ENCODE measurements at regions not wholly inside any gene's neighbourhood (a gene's known extent, or its start where the extent isn't known, plus 50 kb on each side); places are given as distances from the start of the nearest gene placed in this dataset.
A peak's percentile ranks its signal among the peaks of the same experiment; 100 is the strongest.

GRCh38 chr9:118028225-118028624 is 324.0 kb downstream of the TLR4 start:
- no peak for DNase-seq (ENCODE audit: low read depth in 4 of 4, low spot score in 3 of 4)

- DNase-seq (ENCODE audit: low read depth in 4 of 4, low spot score in 3 of 4), result no peak
Observed at GRCh38 chr9:118029425-118029824, 325.2 kb downstream of the TLR4 start.

- DNase-seq (ENCODE audit: low read depth in 4 of 4, low spot score in 3 of 4), result no peak
Observed at GRCh38 chr9:118034701-118035100, 330.5 kb downstream of the TLR4 start.

GRCh38 chr9:118038713-118039112 is 334.5 kb downstream of the TLR4 start:
- no peak for DNase-seq (ENCODE audit: low read depth in 4 of 4, low spot score in 3 of 4)

GRCh38 chr9:118058227-118058626 is 354.0 kb downstream of the TLR4 start:
- no peak for DNase-seq (ENCODE audit: low read depth in 4 of 4, low spot score in 3 of 4)

GRCh38 chr9:118059484-118060278 is 355.5 kb downstream of the TLR4 start:
- peak; percentile 12 to 46 (median 42) for DNase-seq (ENCODE audit: low read depth in 4 of 4, low spot score in 3 of 4)

GRCh38 chr9:118083161-118083560 is 379.0 kb downstream of the TLR4 start:
- no peak for DNase-seq (ENCODE audit: low read depth in 4 of 4, low spot score in 3 of 4)

GRCh38 chr9:118088090-118088489 is 383.9 kb downstream of the TLR4 start:
- no peak for DNase-seq (ENCODE audit: low read depth in 4 of 4, low spot score in 3 of 4)

GRCh38 chr9:118091226-118091625 is 387.0 kb downstream of the TLR4 start:
- no peak for DNase-seq (ENCODE audit: low read depth in 4 of 4, low spot score in 3 of 4)

GRCh38 chr9:118091711-118092500 is 387.7 kb downstream of the TLR4 start:
- DNase-seq (ENCODE audit: low read depth in 4 of 4, low spot score in 3 of 4), result no peak

GRCh38 chr9:118094387-118094786 is 390.2 kb downstream of the TLR4 start:
- DNase-seq (ENCODE audit: low read depth in 4 of 4, low spot score in 3 of 4), result no peak

- DNase-seq (ENCODE audit: low read depth in 4 of 4, low spot score in 3 of 4), result no peak
Observed at GRCh38 chr9:118100529-118101419, 396.6 kb downstream of the TLR4 start.

GRCh38 chr9:118104363-118104762 is 400.2 kb downstream of the TLR4 start:
- DNase-seq (ENCODE audit: low read depth in 4 of 4, low spot score in 3 of 4), result no peak

GRCh38 chr9:118108971-118109370 is 404.8 kb downstream of the TLR4 start:
- DNase-seq (ENCODE audit: low read depth in 4 of 4, low spot score in 3 of 4), result no peak

GRCh38 chr9:118109542-118109941 is 405.3 kb downstream of the TLR4 start:
- no peak for DNase-seq (ENCODE audit: low read depth in 4 of 4, low spot score in 3 of 4)

- DNase-seq (ENCODE audit: low read depth in 4 of 4, low spot score in 3 of 4), result no peak
Observed at GRCh38 chr9:118121361-118121760, 417.2 kb downstream of the TLR4 start.

GRCh38 chr9:118128313-118128712 is 424.1 kb downstream of the TLR4 start:
- no peak for DNase-seq (ENCODE audit: low read depth in 4 of 4, low spot score in 3 of 4)

GRCh38 chr9:118129541-118129940 is 425.3 kb downstream of the TLR4 start:
- DNase-seq (ENCODE audit: low read depth in 4 of 4, low spot score in 3 of 4), result no peak

- DNase-seq (ENCODE audit: low read depth in 4 of 4, low spot score in 3 of 4), result no peak
Observed at GRCh38 chr9:118148990-118149389, 444.8 kb downstream of the TLR4 start.

GRCh38 chr9:118156846-118157245 is 452.6 kb downstream of the TLR4 start:
- DNase-seq (ENCODE audit: low read depth in 4 of 4, low spot score in 3 of 4), result no peak

GRCh38 chr9:118162716-118163115 is 458.5 kb downstream of the TLR4 start:
- DNase-seq (ENCODE audit: low read depth in 4 of 4, low spot score in 3 of 4), result peak in 2 of 4 donors; percentile 14 to 15
